WI38 (cell line): ENCODE measurements at regions not wholly inside any gene's neighbourhood (a gene's known extent, or its start where the extent isn't known, plus 50 kb on each side); places are given as distances from the start of the nearest gene placed in this dataset.

Experiments used
- H3K4me3 ChIP-seq: 2 replicates; pipeline ENCODE4 v1.5.1; 2011; ENCODE audit warnings: low read depth, mild to moderate bottlenecking, control low read depth, low read length
- TF ChIP-seq, protein P1 (sequence below): IDR thresholded peaks from 2 replicates; pipeline ENCODE4 v1.5.1; 2012; ENCODE audit warnings: low read depth, mild to moderate bottlenecking, control low read depth, low read length

DNA sequence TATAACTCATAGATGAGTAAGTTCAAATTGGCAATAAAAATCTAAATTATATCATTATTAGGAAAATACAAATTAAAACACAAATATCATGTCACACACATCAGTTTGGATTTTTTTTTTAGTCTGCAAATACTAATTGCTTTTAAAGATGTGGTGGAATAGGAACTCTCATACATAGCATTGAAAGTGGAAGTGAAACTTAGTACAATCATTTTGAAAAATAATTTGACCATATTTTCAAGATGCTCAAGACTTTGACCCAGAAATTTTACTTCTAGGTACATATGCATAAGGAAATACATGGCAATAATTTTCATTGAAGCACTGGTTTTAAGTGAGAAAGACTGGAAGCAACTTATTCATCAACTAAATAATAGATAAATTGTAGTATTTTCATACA lies 147.5 kb upstream of the SMIM31 start:
- no peak overlapping the region for H3K4me3 ChIP-seq
- TF ChIP-seq, protein P1, sequence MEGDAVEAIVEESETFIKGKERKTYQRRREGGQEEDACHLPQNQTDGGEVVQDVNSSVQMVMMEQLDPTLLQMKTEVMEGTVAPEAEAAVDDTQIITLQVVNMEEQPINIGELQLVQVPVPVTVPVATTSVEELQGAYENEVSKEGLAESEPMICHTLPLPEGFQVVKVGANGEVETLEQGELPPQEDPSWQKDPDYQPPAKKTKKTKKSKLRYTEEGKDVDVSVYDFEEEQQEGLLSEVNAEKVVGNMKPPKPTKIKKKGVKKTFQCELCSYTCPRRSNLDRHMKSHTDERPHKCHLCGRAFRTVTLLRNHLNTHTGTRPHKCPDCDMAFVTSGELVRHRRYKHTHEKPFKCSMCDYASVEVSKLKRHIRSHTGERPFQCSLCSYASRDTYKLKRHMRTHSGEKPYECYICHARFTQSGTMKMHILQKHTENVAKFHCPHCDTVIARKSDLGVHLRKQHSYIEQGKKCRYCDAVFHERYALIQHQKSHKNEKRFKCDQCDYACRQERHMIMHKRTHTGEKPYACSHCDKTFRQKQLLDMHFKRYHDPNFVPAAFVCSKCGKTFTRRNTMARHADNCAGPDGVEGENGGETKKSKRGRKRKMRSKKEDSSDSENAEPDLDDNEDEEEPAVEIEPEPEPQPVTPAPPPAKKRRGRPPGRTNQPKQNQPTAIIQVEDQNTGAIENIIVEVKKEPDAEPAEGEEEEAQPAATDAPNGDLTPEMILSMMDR, result no peak

DNA sequence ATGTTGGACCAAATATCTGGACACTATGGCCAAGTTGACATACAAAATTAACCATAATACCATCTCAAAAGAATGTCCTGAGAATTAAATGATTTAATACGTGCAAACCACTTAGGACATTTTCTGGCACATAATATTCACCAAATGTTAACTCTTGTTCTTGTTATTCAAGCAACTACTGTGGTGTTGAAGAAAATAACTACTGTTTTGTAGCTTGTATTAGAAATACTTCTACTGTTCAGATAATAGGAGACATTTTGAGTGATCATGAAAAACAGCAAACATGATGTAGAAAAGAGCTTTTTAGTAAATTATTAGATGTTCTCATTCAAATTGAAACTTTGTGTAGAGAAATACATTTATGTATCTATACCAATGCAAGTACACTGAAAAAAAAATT lies 140.7 kb upstream of the SMIM31 start:
- TF ChIP-seq, protein P1, result no peak
- no peak overlapping the region for H3K4me3 ChIP-seq

DNA sequence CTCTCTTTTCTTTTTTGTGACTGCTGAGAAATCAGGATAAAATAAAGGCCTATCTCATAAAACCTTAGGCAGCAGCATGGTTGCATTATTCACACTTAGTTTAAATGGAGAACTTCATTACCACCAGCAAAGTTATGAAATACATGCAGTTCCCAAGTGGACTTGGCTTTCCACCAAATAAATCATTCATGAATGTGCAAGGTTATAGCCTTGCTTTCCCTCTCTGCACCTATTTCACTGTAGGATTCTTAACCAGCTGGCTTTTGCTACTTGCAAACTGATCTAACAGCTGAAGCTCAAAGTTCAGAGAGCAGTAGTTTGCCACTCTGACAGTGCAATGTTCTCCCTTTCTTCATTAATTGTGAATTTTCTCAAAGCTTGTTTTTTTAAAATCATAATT lies 140.1 kb upstream of the SMIM31 start:
- H3K4me3 ChIP-seq, result no peak overlapping the region
- TF ChIP-seq, protein P1, result no peak

DNA sequence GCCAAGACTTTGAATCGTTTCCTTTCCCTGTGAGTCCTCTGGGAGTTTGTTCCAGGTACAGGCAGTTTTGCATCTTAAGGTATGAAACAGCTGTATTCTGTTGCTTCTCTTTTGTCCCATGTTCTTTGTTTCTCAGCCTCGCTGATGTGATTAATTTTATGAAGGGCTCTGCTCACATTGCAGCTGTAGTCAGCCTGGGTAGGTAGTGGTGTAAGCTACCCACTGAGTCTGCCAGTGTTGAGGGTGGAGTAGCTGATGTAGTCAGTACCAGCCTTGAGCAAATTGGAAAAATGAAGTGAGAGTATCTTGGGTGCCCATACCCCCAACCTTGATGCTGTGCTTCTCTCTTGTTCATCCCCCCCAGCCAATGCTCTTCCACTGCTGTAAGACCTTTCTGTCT lies 139.6 kb upstream of the SMIM31 start:
- TF ChIP-seq, protein P1, result no peak
- no peak overlapping the region for H3K4me3 ChIP-seq

DNA sequence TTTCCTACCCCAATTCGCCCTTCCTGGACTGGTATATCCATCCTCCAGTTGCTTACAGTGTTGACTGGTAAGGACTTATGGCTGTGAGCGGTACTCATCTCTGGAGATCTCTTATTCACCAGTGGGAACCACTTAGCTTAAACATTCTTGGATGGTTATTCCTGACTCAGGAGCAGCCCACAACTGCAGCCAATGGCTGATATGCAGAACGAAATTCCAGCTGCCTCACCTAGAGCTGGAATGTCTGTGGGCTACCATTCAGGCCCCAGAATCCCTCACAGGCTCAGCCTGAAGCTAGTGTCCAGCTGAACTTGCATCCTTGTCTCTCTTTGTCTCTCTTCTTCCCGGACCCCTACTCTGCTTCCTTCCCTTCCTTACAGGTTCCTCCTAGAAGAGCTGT lies 138.9 kb upstream of the SMIM31 start:
- TF ChIP-seq, protein P1, result no peak
- no peak overlapping the region for H3K4me3 ChIP-seq

DNA sequence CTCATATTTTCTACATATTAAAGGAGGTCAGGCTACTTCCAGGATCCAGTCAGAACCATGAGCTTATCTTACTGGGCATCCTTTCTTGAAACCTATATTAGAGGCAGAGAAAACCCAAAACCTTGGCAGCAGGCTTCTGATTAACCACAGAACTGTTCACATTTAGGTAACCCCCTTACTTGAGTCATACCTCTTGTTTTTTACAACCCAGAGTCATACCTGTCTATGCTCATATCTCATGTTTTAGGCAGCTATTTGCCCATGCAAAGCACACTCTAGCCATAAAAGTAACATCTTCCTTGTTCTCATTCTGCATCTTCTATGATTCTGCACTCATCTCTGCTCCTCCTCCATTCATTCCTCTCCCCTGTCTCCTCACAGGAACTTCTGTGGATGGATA lies 138.0 kb upstream of the SMIM31 start:
- TF ChIP-seq, protein P1, result no peak
- H3K4me3 ChIP-seq, result no peak overlapping the region

DNA sequence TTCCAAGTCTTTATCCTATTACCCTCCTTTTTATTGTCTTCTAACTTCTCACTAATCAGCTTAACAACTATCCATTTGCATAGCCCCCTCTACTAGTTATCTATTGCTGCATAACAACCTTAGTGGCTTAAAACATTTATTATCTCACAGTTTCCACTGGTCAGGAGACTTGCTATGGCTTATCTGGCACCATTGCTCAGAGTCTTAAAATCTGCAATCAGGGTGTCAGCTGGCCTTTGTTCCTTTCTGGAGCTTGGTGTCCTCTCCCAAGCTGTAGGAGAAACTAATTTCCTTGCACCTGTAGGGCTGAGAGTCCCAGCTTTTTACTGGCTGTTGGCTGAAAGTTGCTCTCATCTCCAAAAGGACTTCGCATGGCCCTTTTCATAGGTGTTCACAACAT lies 137.0 kb upstream of the SMIM31 start:
- H3K4me3 ChIP-seq, result no peak overlapping the region
- TF ChIP-seq, protein P1, result no peak
